Osteoblast (primary cell): ENCODE measurements at regions not wholly inside any gene's neighbourhood (a gene's known extent, or its start where the extent isn't known, plus 50 kb on each side); places are given as distances from the start of the nearest gene placed in this dataset.

Source experiments
- DNase-seq: peaks from one replicate; pipeline ENCODE4 v3.0.0; 2011; ENCODE audit warnings: low spot score, mixed read lengths; ENCODE audit not compliant: insufficient read length; ENCODE audit errors: missing footprints
- H2AFZ ChIP-seq: 2 replicates; pipeline ENCODE4 v1.6.0; 2011; ENCODE audit warnings: mild to moderate bottlenecking, low read length
- H3K27ac ChIP-seq: 2 replicates; pipeline ENCODE4 v1.5.1; 2011; ENCODE audit warnings: mild to moderate bottlenecking, low read depth, low read length, moderate library complexity
- H3K27me3 ChIP-seq: 2 replicates; pipeline ENCODE4 v1.6.0; 2012; ENCODE audit warnings: mild to moderate bottlenecking, control low read depth, inconsistent platforms, low read length, moderate library complexity; ENCODE audit not compliant: insufficient read depth
- H3K36me3 ChIP-seq: 2 replicates; pipeline ENCODE4 v1.5.1; 2011; ENCODE audit warnings: mild to moderate bottlenecking, low read length, control low read depth, moderate library complexity; ENCODE audit not compliant: insufficient read depth
- H3K4me1 ChIP-seq: 2 replicates; pipeline ENCODE4 v1.5.1; 2011; ENCODE audit warnings: mild to moderate bottlenecking, low read length, control low read depth, moderate library complexity; ENCODE audit not compliant: insufficient read depth
- H3K4me2 ChIP-seq: 2 replicates; pipeline ENCODE4 v1.6.0; 2011; ENCODE audit warnings: mild to moderate bottlenecking, low read length; ENCODE audit not compliant: insufficient read depth
- H3K4me3 ChIP-seq: fragments of 200-600 bp; sonication (generic); 3 replicates; pipeline ENCODE4 v1.5.1; 2012; ENCODE audit warnings: mild to moderate bottlenecking, low read length, inconsistent platforms; ENCODE audit not compliant: insufficient read depth
- H3K79me2 ChIP-seq: 2 replicates; pipeline ENCODE4 v1.6.0; 2012; ENCODE audit warnings: mild to moderate bottlenecking, low read length, control low read depth, inconsistent platforms; ENCODE audit not compliant: insufficient read depth
- H3K9me3 ChIP-seq: 2 replicates; pipeline ENCODE4 v1.5.1; 2011; ENCODE audit warnings: low read depth, low read length, control low read depth
- H4K20me1 ChIP-seq: 2 replicates; pipeline ENCODE4 v1.6.0; 2012; ENCODE audit warnings: mild to moderate bottlenecking, low read length, control low read depth; ENCODE audit not compliant: insufficient read depth
- TF ChIP-seq, protein P1 (sequence below): IDR thresholded peaks from 2 replicates; pipeline ENCODE4 v1.5.1; 2011; ENCODE audit warnings: mild to moderate bottlenecking, low read depth, low read length, moderate library complexity; ENCODE audit errors: extremely low read depth

DNA sequence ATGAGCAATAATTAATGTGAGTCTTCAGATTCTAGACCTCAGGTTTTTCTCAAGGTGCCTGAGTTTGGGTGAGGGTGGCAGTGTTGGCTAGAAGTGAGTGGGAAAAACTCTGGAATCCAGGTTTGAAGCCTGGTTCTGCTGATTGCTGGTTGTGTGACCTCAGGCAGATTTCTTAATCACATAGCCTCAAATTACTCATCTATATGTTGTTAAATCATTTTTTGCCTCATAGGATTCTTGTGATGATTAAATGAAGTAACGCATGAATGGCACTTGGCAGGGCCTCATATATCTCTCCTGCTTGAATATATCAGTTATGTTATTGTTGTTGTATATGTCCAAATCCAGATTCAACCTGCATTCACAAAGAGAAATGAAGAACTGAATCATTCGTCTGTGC is 60.5 kb downstream of the NR2F2 start:
- H3K4me2 ChIP-seq = no peak overlapping the region
- TF ChIP-seq, protein P1, sequence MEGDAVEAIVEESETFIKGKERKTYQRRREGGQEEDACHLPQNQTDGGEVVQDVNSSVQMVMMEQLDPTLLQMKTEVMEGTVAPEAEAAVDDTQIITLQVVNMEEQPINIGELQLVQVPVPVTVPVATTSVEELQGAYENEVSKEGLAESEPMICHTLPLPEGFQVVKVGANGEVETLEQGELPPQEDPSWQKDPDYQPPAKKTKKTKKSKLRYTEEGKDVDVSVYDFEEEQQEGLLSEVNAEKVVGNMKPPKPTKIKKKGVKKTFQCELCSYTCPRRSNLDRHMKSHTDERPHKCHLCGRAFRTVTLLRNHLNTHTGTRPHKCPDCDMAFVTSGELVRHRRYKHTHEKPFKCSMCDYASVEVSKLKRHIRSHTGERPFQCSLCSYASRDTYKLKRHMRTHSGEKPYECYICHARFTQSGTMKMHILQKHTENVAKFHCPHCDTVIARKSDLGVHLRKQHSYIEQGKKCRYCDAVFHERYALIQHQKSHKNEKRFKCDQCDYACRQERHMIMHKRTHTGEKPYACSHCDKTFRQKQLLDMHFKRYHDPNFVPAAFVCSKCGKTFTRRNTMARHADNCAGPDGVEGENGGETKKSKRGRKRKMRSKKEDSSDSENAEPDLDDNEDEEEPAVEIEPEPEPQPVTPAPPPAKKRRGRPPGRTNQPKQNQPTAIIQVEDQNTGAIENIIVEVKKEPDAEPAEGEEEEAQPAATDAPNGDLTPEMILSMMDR = no peak
- DNase-seq = no peak
- peaks cover 9% of the 10 kb centered on the region for H3K4me1 ChIP-seq
- no peak overlapping the region for H3K4me3 ChIP-seq
- no peaks in the 10 kb centered on the region for H3K79me2 ChIP-seq
- H3K27ac ChIP-seq = no peak overlapping the region
- H3K9me3 ChIP-seq = no peaks in the 10 kb centered on the region
- no peak overlapping the region for H2AFZ ChIP-seq
- no peaks in the 10 kb centered on the region for H4K20me1 ChIP-seq
- no peaks in the 10 kb centered on the region for H3K36me3 ChIP-seq
- no peaks in the 10 kb centered on the region for H3K27me3 ChIP-seq

DNA sequence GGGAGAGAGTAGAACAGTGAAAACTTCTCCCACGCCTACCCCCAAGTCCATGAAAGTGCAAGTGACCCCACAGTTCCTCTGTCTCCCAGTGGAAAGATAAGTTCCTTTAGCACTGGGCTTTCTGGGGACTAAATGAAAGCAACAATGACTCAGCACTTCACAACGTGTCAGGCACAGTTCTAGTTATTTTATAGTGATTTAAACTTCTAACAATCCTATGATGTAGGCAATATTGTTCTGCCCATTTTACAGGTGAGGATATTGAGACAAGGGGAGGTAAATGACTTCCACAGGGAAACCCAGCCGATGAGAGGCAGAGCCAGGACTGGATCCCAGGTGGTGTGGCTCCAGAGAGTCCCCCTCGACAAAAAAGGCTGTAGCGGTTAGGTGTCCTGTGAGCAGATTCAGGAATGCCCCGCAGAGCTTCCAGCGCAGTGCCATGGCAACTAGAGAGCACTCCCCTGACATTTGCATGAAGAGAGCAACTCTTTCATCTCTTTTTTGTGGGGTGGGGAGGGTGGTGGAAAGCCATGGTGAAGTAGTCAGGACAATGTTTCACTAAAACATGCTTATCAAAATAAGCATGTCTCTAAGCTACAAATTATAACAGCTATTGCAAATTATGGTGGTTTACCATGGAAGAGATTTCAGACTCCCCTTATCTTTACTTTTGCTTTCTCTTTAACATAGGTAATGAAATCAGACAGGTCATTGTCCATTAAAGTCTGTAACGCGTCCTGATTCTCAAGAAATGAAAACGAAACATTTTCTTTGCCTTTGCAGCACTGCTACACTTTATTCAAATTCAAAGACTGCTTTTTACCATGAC is 62.1 kb downstream of the NR2F2 start:
- TF ChIP-seq, protein P1 = no peak
- peak overlapping the region; percentile 23 for H2AFZ ChIP-seq
- H3K9me3 ChIP-seq = no peaks in the 10 kb centered on the region
- H3K79me2 ChIP-seq = no peaks in the 10 kb centered on the region
- DNase-seq = no peak
- H4K20me1 ChIP-seq = no peaks in the 10 kb centered on the region
- no peak overlapping the region for H3K4me3 ChIP-seq
- no peak overlapping the region for H3K27ac ChIP-seq
- peaks cover 9% of the 10 kb centered on the region for H3K4me1 ChIP-seq
- H3K27me3 ChIP-seq = no peaks in the 10 kb centered on the region
- peak overlapping the region; percentile 44 for H3K4me2 ChIP-seq
- no peaks in the 10 kb centered on the region for H3K36me3 ChIP-seq

DNA sequence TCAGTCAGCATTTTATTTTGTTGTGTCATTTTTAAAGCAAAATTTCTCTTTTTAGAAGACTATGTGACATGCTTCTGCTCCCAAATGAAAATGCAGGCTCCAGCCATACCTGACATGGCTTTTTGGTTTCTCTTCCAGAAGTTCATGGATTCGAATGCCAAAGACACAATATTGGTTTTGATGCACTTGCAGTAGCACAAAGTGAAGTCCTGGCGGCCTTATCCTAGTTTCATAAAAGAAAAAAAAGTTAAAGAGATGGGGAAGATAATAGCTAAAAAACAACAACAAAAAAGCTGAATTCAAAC is 62.7 kb downstream of the NR2F2 start:
- H3K27ac ChIP-seq = no peak overlapping the region
- H3K4me2 ChIP-seq = peak overlapping the region; percentile 44
- H2AFZ ChIP-seq = no peak overlapping the region
- no peaks in the 10 kb centered on the region for H3K79me2 ChIP-seq
- no peaks in the 10 kb centered on the region for H3K9me3 ChIP-seq
- no peak for DNase-seq
- no peaks in the 10 kb centered on the region for H3K27me3 ChIP-seq
- peaks cover 9% of the 10 kb centered on the region for H3K4me1 ChIP-seq
- TF ChIP-seq, protein P1 = no peak
- no peaks in the 10 kb centered on the region for H3K36me3 ChIP-seq
- no peak overlapping the region for H3K4me3 ChIP-seq
- no peaks in the 10 kb centered on the region for H4K20me1 ChIP-seq

DNA sequence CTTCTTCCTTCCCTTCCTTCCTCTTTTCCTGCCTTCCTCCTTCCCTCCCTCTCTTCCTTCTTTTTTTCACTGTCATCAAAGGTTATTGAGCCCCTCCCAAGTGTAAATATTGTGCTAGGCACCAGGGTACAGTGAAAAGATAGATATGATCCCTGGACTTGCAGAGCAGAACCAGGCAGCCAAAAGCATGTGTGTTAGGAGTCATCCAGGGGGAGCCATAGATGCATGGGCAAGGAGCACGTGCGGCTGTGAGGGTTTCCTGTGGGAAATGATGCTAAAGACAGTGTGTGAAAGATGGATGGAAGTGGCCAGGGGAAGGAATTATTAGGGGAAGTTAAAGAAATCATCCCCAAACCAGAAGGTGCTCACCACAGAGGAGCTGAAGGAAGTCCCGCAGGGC is 65.2 kb downstream of the NR2F2 start:
- TF ChIP-seq, protein P1 = no peak
- DNase-seq = no peak
- H4K20me1 ChIP-seq = no peaks in the 10 kb centered on the region
- H3K27me3 ChIP-seq = no peaks in the 10 kb centered on the region
- H3K36me3 ChIP-seq = no peaks in the 10 kb centered on the region
- H3K4me3 ChIP-seq = no peak overlapping the region
- H3K4me2 ChIP-seq = no peak overlapping the region
- peaks cover 9% of the 10 kb centered on the region for H3K4me1 ChIP-seq
- H3K9me3 ChIP-seq = no peaks in the 10 kb centered on the region
- H3K79me2 ChIP-seq = no peaks in the 10 kb centered on the region
- H2AFZ ChIP-seq = no peak overlapping the region
- H3K27ac ChIP-seq = no peak overlapping the region
